ENCODE measurements at regions not wholly inside any gene's neighbourhood (a gene's known extent, or its start where the extent isn't known, plus 50 kb on each side); places are given as distances from the start of the nearest gene placed in this dataset.
"Not testable (repeated sequence)": the region's sequence is repeated elsewhere in the genome, so short reads cannot be mapped to it uniquely, and the experiment has no call there.

GRCh38 chr14:26655128-26655527, 57.3 kb upstream of the NOVA1 start:
- no peak for DNase-seq

GRCh38 chr14:26663506-26663905, 65.7 kb upstream of the NOVA1 start:
- no peak for DNase-seq

- DNase-seq, result not testable (repeated sequence)
These were observed 81.0 kb upstream of the NOVA1 start for GRCh38 chr14:26678732-26679420.

- no peak for DNase-seq
These were observed 87.6 kb upstream of the NOVA1 start for GRCh38 chr14:26685401-26685800.

GRCh38 chr14:26687301-26687837, 89.5 kb upstream of the NOVA1 start:
- no peak for DNase-seq

- no peak for DNase-seq
These were observed 96.7 kb upstream of the NOVA1 start for GRCh38 chr14:26694521-26694920.

GRCh38 chr14:26702721-26703230, 104.9 kb upstream of the NOVA1 start:
- DNase-seq, result no peak

- DNase-seq, result no peak
These were observed 106.0 kb upstream of the NOVA1 start for GRCh38 chr14:26703686-26704366.

GRCh38 chr14:26707234-26707633, 109.4 kb upstream of the NOVA1 start:
- no peak for DNase-seq

- DNase-seq, result no peak
These were observed 111.2 kb upstream of the NOVA1 start for GRCh38 chr14:26709019-26709418.

GRCh38 chr14:26719514-26719913, 121.7 kb upstream of the NOVA1 start:
- DNase-seq, result no peak

GRCh38 chr14:26722258-26722657, 124.4 kb upstream of the NOVA1 start:
- DNase-seq, result no peak

GRCh38 chr14:26729851-26730250, 132.0 kb upstream of the NOVA1 start:
- no peak for DNase-seq

GRCh38 chr14:26730929-26731618, 133.2 kb upstream of the NOVA1 start:
- DNase-seq, result no peak

- no peak for DNase-seq
These were observed 138.0 kb upstream of the NOVA1 start for GRCh38 chr14:26735811-26736210.

GRCh38 chr14:26738571-26738970, 140.7 kb upstream of the NOVA1 start:
- no peak for DNase-seq

GRCh38 chr14:26741711-26742212, 143.9 kb upstream of the NOVA1 start:
- no peak for DNase-seq

- no peak for DNase-seq
These were observed 145.5 kb upstream of the NOVA1 start for GRCh38 chr14:26743284-26743683.

GRCh38 chr14:26744903-26745302, 147.1 kb upstream of the NOVA1 start:
- no peak for DNase-seq

- DNase-seq, result no peak
These were observed 163.7 kb upstream of the NOVA1 start for GRCh38 chr14:26761532-26761931.

GRCh38 chr14:26765301-26765700, 167.5 kb upstream of the NOVA1 start:
- DNase-seq, result no peak

- no peak for DNase-seq
These were observed 168.1 kb upstream of the NOVA1 start for GRCh38 chr14:26765768-26766520.

- DNase-seq, result no peak
These were observed 168.9 kb upstream of the NOVA1 start for GRCh38 chr14:26766726-26767125.
